IMR-90 (cell line): ENCODE measurements at regions not wholly inside any gene's neighbourhood (a gene's known extent, or its start where the extent isn't known, plus 50 kb on each side); places are given as distances from the start of the nearest gene placed in this dataset.

Source experiments
- ATAC-seq: fragments of 200-7000 bp; cut with Tn5 transposase; 2 replicates; pipeline ENCODE4 v1.9.1; 2020; ENCODE audit warnings: low read depth, mild to moderate bottlenecking, moderate library complexity
- BruUV-seq: library from RNA; stranded (reverse); fragments of 400-500 nt; replicated peaks from 2 replicates; lab custom pipeline; 2021; lab: Mats Ljungman, UMichigan
- CTCF ChIA-PET: fragments of 300-600 bp; formaldehyde crosslinking; extraction: SDS; loops from one replicate; lab custom pipeline; 2021; ENCODE audit warnings: antibody characterized with exemption; lab: Yijun Ruan, JAX
- POLR2A ChIA-PET: fragments of 300-600 bp; sonication (Branson Sonifier 250); formaldehyde crosslinking; loops from one replicate; lab custom pipeline; 2022; ENCODE audit warnings: antibody characterized with exemption; ENCODE audit not compliant: unreplicated experiment; lab: Charles Lee
- DNase-seq: peaks from one replicate; pipeline ENCODE4 v3.0.0; 2013
- H2AFZ ChIP-seq: replicated peaks from 2 replicates; pipeline ENCODE3; 2013; ENCODE audit warnings: low read length, mild to moderate bottlenecking; ENCODE audit not compliant: poor library complexity
- H2AK5ac ChIP-seq: 2 replicates; pipeline ENCODE4 v1.6.1; 2013; ENCODE audit warnings: low read depth, low read length, inconsistent platforms
- H2AK9ac ChIP-seq: replicated peaks from 2 replicates; pipeline ENCODE3; 2013; ENCODE audit warnings: mild to moderate bottlenecking, low read depth, low read length, moderate library complexity; ENCODE audit not compliant: poor library complexity
- H2BK120ac ChIP-seq: 2 replicates; pipeline ENCODE4 v1.6.1; 2013; ENCODE audit warnings: low read depth, low read length, inconsistent platforms
- H2BK15ac ChIP-seq: 3 replicates; pipeline ENCODE4 v1.6.1; 2013; ENCODE audit warnings: low read depth, low read length, inconsistent platforms
- H2BK20ac ChIP-seq: 2 replicates; pipeline ENCODE4 v1.6.1; 2013; ENCODE audit warnings: low read depth, mild to moderate bottlenecking, inconsistent platforms, low read length, moderate library complexity
- H2BK5ac ChIP-seq: 2 replicates; pipeline ENCODE4 v1.6.1; 2013; ENCODE audit warnings: mild to moderate bottlenecking, low read depth, low read length, inconsistent platforms; ENCODE audit not compliant: poor library complexity, severe bottlenecking
- H3K14ac ChIP-seq: replicated peaks from 2 replicates; pipeline ENCODE4 v1.6.1; 2013; ENCODE audit warnings: low read depth, low read length, inconsistent platforms
- H3K18ac ChIP-seq: 2 replicates; pipeline ENCODE4 v1.6.1; 2013; ENCODE audit warnings: low read depth, low read length, control low read depth
- H3K23ac ChIP-seq: 2 replicates; pipeline ENCODE4 v1.6.1; 2013; ENCODE audit warnings: low read depth, low read length, inconsistent platforms
- H3K27ac ChIP-seq: 2 replicates; pipeline ENCODE4 v1.5.1; 2013; ENCODE audit warnings: mild to moderate bottlenecking, control low read depth, low read length; ENCODE audit not compliant: insufficient read depth
- H3K27me3 ChIP-seq: 2 replicates; pipeline ENCODE4 v1.6.1; 2013; ENCODE audit warnings: low read length; ENCODE audit not compliant: control insufficient read depth, insufficient read depth
- H3K36me3 ChIP-seq: 2 replicates; pipeline ENCODE4 v1.6.1; 2013; ENCODE audit warnings: low read length, mixed read lengths; ENCODE audit not compliant: control insufficient read depth, insufficient read depth
- H3K4ac ChIP-seq: 2 replicates; pipeline ENCODE4 v1.6.1; 2013; ENCODE audit warnings: low read depth, low read length, inconsistent platforms
- H3K4me1 ChIP-seq: 2 replicates; pipeline ENCODE4 v1.6.1; 2013; ENCODE audit warnings: low read length, mixed read lengths; ENCODE audit not compliant: control insufficient read depth, insufficient read depth
- H3K4me2 ChIP-seq: 2 replicates; pipeline ENCODE4 v1.6.1; 2013; ENCODE audit warnings: low read depth, mild to moderate bottlenecking, control low read depth, low read length, moderate library complexity
- H3K4me3 ChIP-seq: 2 replicates; pipeline ENCODE4 v1.5.1; 2013; ENCODE audit warnings: low read depth, mild to moderate bottlenecking, control low read depth, low read length, moderate library complexity; ENCODE audit not compliant: insufficient read depth
- H3K56ac ChIP-seq: 2 replicates; pipeline ENCODE4 v1.6.1; 2013; ENCODE audit warnings: low read length, inconsistent platforms; ENCODE audit not compliant: insufficient read depth; ENCODE audit errors: extremely low read depth
- H3K79me1 ChIP-seq, 2 experiments: 2 replicates each; pipeline ENCODE4 v1.6.1; 2013; ENCODE audit warnings: low read length in 2 of 2, inconsistent platforms in 1 of 2, low read depth in 1 of 2
- H3K9ac ChIP-seq: 2 replicates; pipeline ENCODE4 v1.6.1; 2013; ENCODE audit warnings: low read depth, low read length, control low read depth
- H3K9me1 ChIP-seq: 2 replicates; pipeline ENCODE4 v1.6.1; 2013; ENCODE audit warnings: low read length, inconsistent platforms; ENCODE audit not compliant: insufficient read depth
- H3K9me3 ChIP-seq: 2 replicates; pipeline ENCODE4 v1.6.1; 2013; ENCODE audit warnings: low read length; ENCODE audit not compliant: control insufficient read depth, insufficient read depth
- H4K20me1 ChIP-seq: 2 replicates; pipeline ENCODE4 v1.6.1; 2013; ENCODE audit warnings: low read length, inconsistent platforms; ENCODE audit not compliant: insufficient read depth
- H4K5ac ChIP-seq: 2 replicates; pipeline ENCODE4 v1.6.1; 2013; ENCODE audit warnings: mild to moderate bottlenecking, low read depth, low read length, control low read depth
- H4K8ac ChIP-seq, 2 experiments: 2 replicates each; pipeline ENCODE4 v1.6.1; 2013; ENCODE audit warnings: low read depth in 2 of 2, low read length in 2 of 2, control low read depth in 1 of 2, inconsistent platforms in 1 of 2
- H4K91ac ChIP-seq: 2 replicates; pipeline ENCODE4 v1.6.1; 2013; ENCODE audit warnings: low read depth, low read length, inconsistent platforms; ENCODE audit not compliant: insufficient read depth
- BHLHE40 ChIP-seq: fragments of 150-350 bp; IDR thresholded peaks from 2 replicates; pipeline ENCODE4 v1.6.1; 2016; ENCODE audit warnings: mild to moderate bottlenecking, low read depth, low read length
- CEBPB ChIP-seq: IDR thresholded peaks from 2 replicates; pipeline ENCODE4 v1.6.1; 2012; ENCODE audit warnings: low read depth, low read length, improper control_type of control experiment
- CHD1 ChIP-seq: IDR thresholded peaks from 2 replicates; pipeline ENCODE4 v1.6.1; 2012; ENCODE audit warnings: low read depth, low read length, improper control_type of control experiment
- CTCF ChIP-seq: conservative IDR thresholded peaks from 2 replicates; pipeline ENCODE4 v1.5.1; 2012; ENCODE audit warnings: mild to moderate bottlenecking, low read depth, low read length, improper control_type of control experiment
- ELK1 ChIP-seq: fragments of 150-350 bp; IDR thresholded peaks from 2 replicates; pipeline ENCODE4 v1.6.1; 2016; ENCODE audit warnings: low read depth, mild to moderate bottlenecking, low read length, moderate library complexity, borderline replicate concordance
- FOS ChIP-seq: fragments of 150-350 bp; IDR thresholded peaks from 2 replicates; pipeline ENCODE4 v1.6.1; 2016; ENCODE audit warnings: low read depth, low read length
- MAFK ChIP-seq: IDR thresholded peaks from 2 replicates; pipeline ENCODE4 v1.6.1; 2012; ENCODE audit warnings: low read depth, low read length, improper control_type of control experiment
- MAZ ChIP-seq: IDR thresholded peaks from 2 replicates; pipeline ENCODE4 v1.6.1; 2012; ENCODE audit warnings: low read depth, mild to moderate bottlenecking, low read length, improper control_type of control experiment, moderate library complexity, borderline replicate concordance
- MXI1 ChIP-seq: IDR thresholded peaks from 2 replicates; pipeline ENCODE4 v1.6.1; 2012; ENCODE audit warnings: low read depth, mild to moderate bottlenecking, low read length, moderate library complexity, borderline replicate concordance
- NFE2L2 ChIP-seq: fragments of 150-350 bp; IDR thresholded peaks from 2 replicates; pipeline ENCODE4 v1.6.1; 2016; ENCODE audit warnings: low read depth, mild to moderate bottlenecking, low read length
- POLR2A ChIP-seq: IDR thresholded peaks from 2 replicates; pipeline ENCODE4 v1.6.1; 2012; ENCODE audit warnings: mild to moderate bottlenecking, low read depth, low read length
- RAD21 ChIP-seq: IDR thresholded peaks from 2 replicates; pipeline ENCODE4 v1.6.1; 2012; ENCODE audit warnings: low read length, improper control_type of control experiment
- RCOR1 ChIP-seq: IDR thresholded peaks from 2 replicates; pipeline ENCODE4 v1.6.1; 2012; ENCODE audit warnings: mild to moderate bottlenecking, low read length, improper control_type of control experiment; ENCODE audit not compliant: insufficient replicate concordance
- RFX5 ChIP-seq: IDR thresholded peaks from 2 replicates; pipeline ENCODE4 v1.8.0; 2012; ENCODE audit warnings: low read depth, mild to moderate bottlenecking, low read length, moderate library complexity
- SMC3 ChIP-seq: fragments of 150-350 bp; IDR thresholded peaks from 2 replicates; pipeline ENCODE4 v1.6.1; 2016; ENCODE audit warnings: low read depth, mild to moderate bottlenecking, antibody characterized with exemption, low read length, moderate library complexity
- USF2 ChIP-seq: fragments of 150-350 bp; IDR thresholded peaks from 2 replicates; pipeline ENCODE4 v1.6.1; 2017; ENCODE audit warnings: mild to moderate bottlenecking, antibody characterized with exemption, low read length, low read depth
- WGBS, 2 experiments: methylation state at CpG; one replicate each; pipeline versions ENCODE4 v1.1.5 to v1.1.7; 2013; ENCODE audit warnings: missing lambda C conversion rate in 2 of 2; ENCODE audit not compliant: insufficient read length in 1 of 2; ENCODE audit errors: extremely low coverage in 2 of 2; 5-methylcytosine and 5-hydroxymethylcytosine counted together
- dilution Hi-C: fragments of 300-500 bp; cut with HindIII; formaldehyde crosslinking; loops from one replicate; pipeline ENCODE4 v1.14.3; 2018; ENCODE audit warnings: low sequenced_read_pairs; ENCODE audit not compliant: unreplicated experiment
- in situ Hi-C: fragments of 300-500 bp; cut with MboI; formaldehyde crosslinking; loops from 3 replicates; pipeline ENCODE4 v1.14.3; 2019; ENCODE audit warnings: low sequenced_read_pairs, inconsistent platforms, mixed read lengths
- intact Hi-C: fragments of 100-400 bp; cut with micrococcal nuclease; formaldehyde crosslinking; loops from 2 replicates; pipeline ENCODE4 v1.10.0; 2022

GRCh38 chr17:79532107-79532790 lies 78.6 kb downstream of the RBFOX3 start:
- no peak for ATAC-seq
- no peaks in the 10 kb centered on the region for H4K20me1 ChIP-seq
- no peak overlapping the region for H3K27ac ChIP-seq
- DNase-seq: no peak
- CTCF ChIA-PET: no interaction called here
- 100% methylated on average over 1 of the region's 10 CpGs; no CpG with 5 or more reads in 1 of the 2 experiments for WGBS, 2 experiments
- no peak overlapping the region for H2AK5ac ChIP-seq
- no peak overlapping the region for H2BK15ac ChIP-seq
- H3K23ac ChIP-seq: no peak overlapping the region
- no peak overlapping the region for H3K56ac ChIP-seq
- dilution Hi-C loops: no loop called here
- no peak overlapping the region for H3K18ac ChIP-seq
- in situ Hi-C loops: no loop called here
- H2BK20ac ChIP-seq: no peak overlapping the region
- TF ChIP-seq CEBPB (no peak), CHD1 (no peak), SMC3 (no peak), MXI1 (no peak), USF2 (no peak), RCOR1 (no peak), FOS (no peak), BHLHE40 (no peak), RAD21 (no peak), MAFK (no peak), POLR2A (no peak), CTCF (no peak), RFX5 (no peak), NFE2L2 (no peak), ELK1 (no peak), MAZ (no peak)
- H4K5ac ChIP-seq: no peak overlapping the region
- no peaks in the 10 kb centered on the region for H3K36me3 ChIP-seq
- no peak overlapping the region for H3K9ac ChIP-seq
- H3K4me3 ChIP-seq: no peak overlapping the region
- no peak overlapping the region for H4K91ac ChIP-seq
- POLR2A ChIA-PET: no interaction called here
- H2AFZ ChIP-seq: no peak overlapping the region
- H3K4me2 ChIP-seq: no peak overlapping the region
- no peak overlapping the region for H2BK5ac ChIP-seq
- no peaks in the 10 kb centered on the region for H3K4me1 ChIP-seq
- H3K14ac ChIP-seq: no peak overlapping the region
- H3K79me1 ChIP-seq: no peaks in the 10 kb centered on the region
- H3K9me3 ChIP-seq: no peaks in the 10 kb centered on the region
- no peak overlapping the region for H2BK120ac ChIP-seq
- no peak overlapping the region for H4K8ac ChIP-seq
- no peak overlapping the region for H3K4ac ChIP-seq
- H3K27me3 ChIP-seq: no peaks in the 10 kb centered on the region; the same call in 1 of the 2 replicates
- BruUV-seq: no TSS peak
- intact Hi-C loops: no loop called here
- no peaks in the 10 kb centered on the region for H3K9me1 ChIP-seq
- H2AK9ac ChIP-seq: no peak overlapping the region
